ENCODE measurements at regions not wholly inside any gene's neighbourhood (a gene's known extent, or its start where the extent isn't known, plus 50 kb on each side); places are given as distances from the start of the nearest gene placed in this dataset.

- Histone ChIP-seq H3F3A (ENCODE audit: control insufficient read depth, insufficient read depth) (no peaks in the 10 kb centered on the region), H3K79me2 (ENCODE audit: control insufficient read depth, low read length) (no peaks in the 10 kb centered on the region), H3K9me3 (ENCODE audit: control insufficient read depth, insufficient read depth, low read length) (no peaks in the 10 kb centered on the region), H3K4me1 (ENCODE audit: control insufficient read depth, low read length) (no peaks in the 10 kb centered on the region), H4K20me1 (ENCODE audit: control insufficient read depth, insufficient read depth, low read depth, low read length) (no peaks in the 10 kb centered on the region), H3K4me2 (ENCODE audit: low read length) (no peak overlapping the region), H3K27me3 (ENCODE audit: control insufficient read depth, low read length) (no peaks in the 10 kb centered on the region), H3K36me3 (ENCODE audit: control insufficient read depth, low read length) (no peaks in the 10 kb centered on the region), H3K9me2 (replicated peaks; ENCODE audit: control insufficient read depth, low read length) (no peaks in the 10 kb centered on the region), H3K4me3 (ENCODE audit: low read length) (no peak overlapping the region), H3K27ac (ENCODE audit: low read depth, low read length) (no peak overlapping the region)
- TF ChIP-seq CTCF (IDR thresholded peaks at IDR 0.05; ENCODE audit: low read depth, low read length, poor library complexity, severe bottlenecking), result no peak
- TF ChIP-seq EZH2phosphoT487 (IDR thresholded peaks at IDR 0.05; ENCODE audit: borderline replicate concordance, low read length), result no peak
Observed at GRCh38 chr2:133624551-133624950, 56.3 kb upstream of the NCKAP5 start.

DNA sequence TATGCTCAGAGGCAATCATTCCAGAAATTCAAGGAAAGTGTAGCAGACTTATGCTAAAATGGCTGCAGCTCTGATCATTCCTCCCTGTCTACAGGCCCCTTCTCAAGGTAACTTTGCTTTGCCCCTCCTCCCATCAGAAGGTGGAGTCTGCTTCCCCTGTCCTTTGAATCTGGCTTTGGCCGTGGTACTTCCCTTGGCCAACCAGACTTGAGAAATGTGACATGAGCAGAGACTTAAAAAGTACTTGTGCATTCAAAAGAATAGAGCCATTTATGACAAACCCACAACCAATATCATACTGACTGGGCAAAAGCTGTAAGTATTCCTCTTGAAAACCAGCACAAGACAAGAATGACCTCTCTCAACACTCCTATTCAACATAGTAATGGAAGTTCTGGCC, 59.5 kb upstream of the NCKAP5 start:
- no peaks in the 10 kb centered on the region for H4K20me1 ChIP-seq (ENCODE audit: control insufficient read depth, insufficient read depth, low read depth, low read length)
- H3F3A ChIP-seq (ENCODE audit: control insufficient read depth, insufficient read depth), result no peaks in the 10 kb centered on the region
- no peak for TF ChIP-seq EZH2phosphoT487 (IDR thresholded peaks at IDR 0.05; ENCODE audit: borderline replicate concordance, low read length)
- TF ChIP-seq CTCF (IDR thresholded peaks at IDR 0.05; ENCODE audit: low read depth, low read length, poor library complexity, severe bottlenecking), result no peak
- H3K9me3 ChIP-seq (ENCODE audit: control insufficient read depth, insufficient read depth, low read length), result no peaks in the 10 kb centered on the region
- H3K27ac ChIP-seq (ENCODE audit: low read depth, low read length), result no peak overlapping the region
- H3K27me3 ChIP-seq (ENCODE audit: control insufficient read depth, low read length), result no peaks in the 10 kb centered on the region
- H3K9me2 ChIP-seq (replicated peaks; ENCODE audit: control insufficient read depth, low read length), result no peaks in the 10 kb centered on the region
- no peaks in the 10 kb centered on the region for H3K4me1 ChIP-seq (ENCODE audit: control insufficient read depth, low read length)
- no peaks in the 10 kb centered on the region for H3K79me2 ChIP-seq (ENCODE audit: control insufficient read depth, low read length)
- H3K4me2 ChIP-seq (ENCODE audit: low read length), result no peak overlapping the region
- no peak overlapping the region for H3K4me3 ChIP-seq (ENCODE audit: low read length)
- H3K36me3 ChIP-seq (ENCODE audit: control insufficient read depth, low read length), result no peaks in the 10 kb centered on the region

GRCh38 chr2:133633309-133633708, 65.0 kb upstream of the NCKAP5 start:
- Histone ChIP-seq H3K27ac (ENCODE audit: low read depth, low read length) (no peak overlapping the region), H3K4me1 (ENCODE audit: control insufficient read depth, low read length) (no peaks in the 10 kb centered on the region), H3K36me3 (ENCODE audit: control insufficient read depth, low read length) (no peaks in the 10 kb centered on the region), H3K9me2 (replicated peaks; ENCODE audit: control insufficient read depth, low read length) (no peaks in the 10 kb centered on the region), H3F3A (ENCODE audit: control insufficient read depth, insufficient read depth) (no peaks in the 10 kb centered on the region), H3K4me2 (ENCODE audit: low read length) (no peak overlapping the region), H3K27me3 (ENCODE audit: control insufficient read depth, low read length) (no peaks in the 10 kb centered on the region), H3K9me3 (ENCODE audit: control insufficient read depth, insufficient read depth, low read length) (no peaks in the 10 kb centered on the region), H3K4me3 (ENCODE audit: low read length) (no peak overlapping the region), H4K20me1 (ENCODE audit: control insufficient read depth, insufficient read depth, low read depth, low read length) (no peaks in the 10 kb centered on the region), H3K79me2 (ENCODE audit: control insufficient read depth, low read length) (no peaks in the 10 kb centered on the region)
- no peak for TF ChIP-seq CTCF (IDR thresholded peaks at IDR 0.05; ENCODE audit: low read depth, low read length, poor library complexity, severe bottlenecking)
- no peak for TF ChIP-seq EZH2phosphoT487 (IDR thresholded peaks at IDR 0.05; ENCODE audit: borderline replicate concordance, low read length)

Data from DOHH2 (cell line).